ENCODE measurements at regions not wholly inside any gene's neighbourhood (a gene's known extent, or its start where the extent isn't known, plus 50 kb on each side); places are given as distances from the start of the nearest gene placed in this dataset.

- no peak for DNase-seq (ENCODE audit: low read depth)
- TF ChIP-seq, protein P1, sequence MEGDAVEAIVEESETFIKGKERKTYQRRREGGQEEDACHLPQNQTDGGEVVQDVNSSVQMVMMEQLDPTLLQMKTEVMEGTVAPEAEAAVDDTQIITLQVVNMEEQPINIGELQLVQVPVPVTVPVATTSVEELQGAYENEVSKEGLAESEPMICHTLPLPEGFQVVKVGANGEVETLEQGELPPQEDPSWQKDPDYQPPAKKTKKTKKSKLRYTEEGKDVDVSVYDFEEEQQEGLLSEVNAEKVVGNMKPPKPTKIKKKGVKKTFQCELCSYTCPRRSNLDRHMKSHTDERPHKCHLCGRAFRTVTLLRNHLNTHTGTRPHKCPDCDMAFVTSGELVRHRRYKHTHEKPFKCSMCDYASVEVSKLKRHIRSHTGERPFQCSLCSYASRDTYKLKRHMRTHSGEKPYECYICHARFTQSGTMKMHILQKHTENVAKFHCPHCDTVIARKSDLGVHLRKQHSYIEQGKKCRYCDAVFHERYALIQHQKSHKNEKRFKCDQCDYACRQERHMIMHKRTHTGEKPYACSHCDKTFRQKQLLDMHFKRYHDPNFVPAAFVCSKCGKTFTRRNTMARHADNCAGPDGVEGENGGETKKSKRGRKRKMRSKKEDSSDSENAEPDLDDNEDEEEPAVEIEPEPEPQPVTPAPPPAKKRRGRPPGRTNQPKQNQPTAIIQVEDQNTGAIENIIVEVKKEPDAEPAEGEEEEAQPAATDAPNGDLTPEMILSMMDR (IDR thresholded peaks at IDR 0.05; ENCODE audit: low read depth, low read length, missing control alignments): no peak
- no peak overlapping the region for H3K4me3 ChIP-seq (ENCODE audit: low read depth, low read length)
- in situ Hi-C loops (cut with HindIII; ENCODE audit: low sequenced_read_pairs): no loop called here
Observed at GRCh38 chr4:3835527-3836405, 69.6 kb downstream of the ADRA2C start.

DNA sequence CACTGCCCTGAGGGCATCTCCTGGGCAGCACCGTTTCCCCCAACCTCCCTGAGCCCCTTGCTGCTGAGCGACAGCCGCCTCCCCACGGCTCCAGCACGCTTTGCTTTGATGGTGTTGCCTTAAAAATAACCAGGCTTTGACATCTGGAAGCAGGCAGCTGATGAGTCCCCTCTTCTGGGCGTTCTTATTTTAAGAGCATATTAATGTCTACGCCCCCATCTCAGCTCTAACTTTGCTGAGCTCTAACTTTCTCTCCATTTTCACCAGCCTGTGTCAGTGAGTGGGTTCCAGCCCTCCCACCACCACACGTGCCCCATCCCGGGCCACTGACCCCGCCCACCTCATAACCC, 70.2 kb downstream of the ADRA2C start:
- H3K4me3 ChIP-seq (ENCODE audit: low read depth, low read length): no peak overlapping the region
- no peak for DNase-seq (ENCODE audit: low read depth)
- TF ChIP-seq, protein P1 (IDR thresholded peaks at IDR 0.05; ENCODE audit: low read depth, low read length, missing control alignments): no peak
- in situ Hi-C loops (cut with HindIII; ENCODE audit: low sequenced_read_pairs): no loop called here

DNA sequence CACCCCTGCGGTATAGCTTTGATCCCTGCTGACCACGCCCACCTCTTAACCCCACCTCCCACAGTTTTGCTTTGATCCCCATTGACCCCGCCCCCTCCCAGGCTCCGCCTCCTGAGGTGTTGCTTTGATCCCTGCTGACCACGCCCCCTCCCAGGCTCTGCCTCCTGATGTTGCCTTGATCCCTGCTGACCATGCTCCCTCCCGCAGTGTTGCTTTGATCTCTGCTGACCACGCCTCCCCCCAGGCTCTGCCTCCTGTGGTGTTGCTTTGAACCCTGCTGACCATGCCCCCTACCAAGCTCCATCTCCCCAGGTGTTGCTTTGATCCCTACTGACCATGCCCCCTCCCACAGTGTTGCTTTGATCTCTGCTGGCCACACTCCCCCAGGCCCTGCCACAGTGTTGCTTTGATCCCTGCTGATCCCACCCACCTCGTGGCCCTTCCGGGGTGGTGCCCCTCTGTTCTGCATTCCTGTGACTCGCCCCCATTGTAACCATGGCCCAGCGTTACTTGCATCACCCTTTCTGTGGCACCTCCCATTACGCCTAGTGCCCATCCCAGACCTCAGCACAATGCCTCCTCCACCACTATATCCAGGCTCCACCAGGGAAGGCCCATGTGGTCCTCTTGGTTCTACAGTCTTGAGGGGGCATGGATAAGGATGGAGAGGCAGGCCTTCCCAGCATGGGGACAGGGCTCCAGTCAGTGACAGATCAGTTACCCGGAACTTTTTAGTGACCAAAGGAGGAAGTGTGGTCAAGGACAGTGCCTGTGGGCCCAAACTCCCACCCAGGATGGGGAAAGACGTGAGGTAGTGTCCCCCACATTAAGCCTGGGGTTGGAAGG, 70.8 kb downstream of the ADRA2C start:
- in situ Hi-C loops (cut with HindIII; ENCODE audit: low sequenced_read_pairs): no loop called here
- no peak overlapping the region for H3K4me3 ChIP-seq (ENCODE audit: low read depth, low read length)
- no peak for DNase-seq (ENCODE audit: low read depth)
- TF ChIP-seq, protein P1 (IDR thresholded peaks at IDR 0.05; ENCODE audit: low read depth, low read length, missing control alignments): no peak

DNA sequence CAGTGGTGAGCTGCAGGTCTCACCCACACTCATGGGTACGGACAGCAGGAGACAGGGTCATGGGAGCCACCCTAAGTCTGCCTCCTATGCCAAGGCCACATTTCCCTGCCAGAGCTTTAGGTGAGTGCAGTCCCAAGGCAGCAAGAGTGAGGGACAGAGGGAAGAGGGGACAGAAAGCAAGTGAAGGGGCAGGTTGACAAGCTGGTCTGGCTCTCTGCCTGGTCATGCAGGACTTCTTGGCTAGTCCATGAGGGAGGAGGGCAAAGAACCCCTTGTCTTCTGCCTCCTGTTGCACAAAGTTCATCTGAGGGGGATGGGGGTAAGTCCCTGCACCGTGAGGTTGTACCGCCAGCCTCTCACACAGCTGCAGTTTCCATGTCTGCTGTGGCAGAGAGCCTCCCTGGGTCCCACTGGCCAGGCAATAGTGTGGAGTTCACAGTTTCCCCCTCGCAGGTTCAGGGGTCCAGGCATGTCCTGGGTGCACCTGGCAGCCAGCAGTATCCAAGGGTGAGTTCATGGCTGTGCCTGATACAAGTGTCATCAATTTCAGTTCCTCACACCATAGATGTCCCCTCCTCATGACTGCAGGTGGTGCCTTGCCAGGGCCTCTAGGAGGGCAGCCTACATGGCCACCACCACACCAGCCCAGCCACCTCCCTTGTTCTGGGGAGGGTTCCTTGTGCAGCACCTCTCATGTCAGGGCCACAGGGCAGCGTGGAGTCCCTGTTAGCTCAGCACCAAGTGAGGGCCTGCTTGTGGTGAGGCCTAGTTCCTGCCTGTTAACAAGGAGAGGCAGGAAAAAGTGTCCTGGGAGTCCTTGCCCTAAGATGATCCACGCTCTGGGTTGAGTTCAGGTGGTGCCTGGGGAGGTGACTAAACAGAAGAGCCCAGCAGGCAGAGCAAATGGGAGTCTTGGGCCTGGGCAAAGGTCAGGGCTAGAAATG, 72.5 kb downstream of the ADRA2C start:
- H3K4me3 ChIP-seq (ENCODE audit: low read depth, low read length): no peak overlapping the region
- DNase-seq (ENCODE audit: low read depth): no peak
- TF ChIP-seq, protein P1 (IDR thresholded peaks at IDR 0.05; ENCODE audit: low read depth, low read length, missing control alignments): no peak
- in situ Hi-C loops (cut with HindIII; ENCODE audit: low sequenced_read_pairs): no loop called here

DNA sequence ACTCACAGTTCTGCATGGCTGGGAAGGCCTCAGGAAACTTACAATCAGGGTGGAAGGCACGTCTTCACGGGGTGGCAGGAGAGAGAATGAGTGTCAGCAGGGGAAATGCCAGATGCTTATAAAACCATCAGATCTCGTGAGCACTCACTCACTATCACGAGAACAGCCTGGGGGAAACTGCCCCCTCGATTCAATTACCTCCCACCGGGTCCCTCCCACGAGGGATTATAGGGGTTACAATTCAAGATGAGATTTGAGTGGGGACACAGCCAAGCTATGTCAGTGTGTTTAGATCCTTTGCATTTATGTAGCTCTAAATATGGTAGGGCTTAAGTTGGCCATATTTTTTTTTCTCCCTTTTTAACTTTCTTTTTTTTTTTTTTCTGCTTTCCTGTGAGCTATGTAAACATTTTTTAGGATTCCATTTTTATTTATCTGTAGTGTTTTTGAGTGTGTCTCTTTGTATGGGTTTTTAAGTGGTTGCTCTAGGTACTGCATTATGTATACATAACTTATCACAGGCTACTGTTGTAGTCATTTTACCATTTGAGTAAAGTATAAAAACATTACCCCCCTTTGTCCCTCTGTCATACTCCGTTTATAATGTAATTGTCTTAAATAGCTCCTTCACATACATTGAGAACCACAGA, 79.0 kb downstream of the ADRA2C start:
- no peak overlapping the region for H3K4me3 ChIP-seq (ENCODE audit: low read depth, low read length)
- in situ Hi-C loops (cut with HindIII; ENCODE audit: low sequenced_read_pairs): no loop called here
- TF ChIP-seq, protein P1 (IDR thresholded peaks at IDR 0.05; ENCODE audit: low read depth, low read length, missing control alignments): no peak
- no peak for DNase-seq (ENCODE audit: low read depth)

Measured in astrocyte of the cerebellum (primary cell).